Rectal smooth muscle tissue (tissue), 1 donor: ENCODE measurements at regions not wholly inside any gene's neighbourhood (a gene's known extent, or its start where the extent isn't known, plus 50 kb on each side); places are given as distances from the start of the nearest gene placed in this dataset.
"Not testable (repeated sequence)": the region's sequence is repeated elsewhere in the genome, so short reads cannot be mapped to it uniquely, and the experiment has no call there.

Experiments
- H3K27ac ChIP-seq: one replicate; pipeline ENCODE4 v1.7.0; 2013; ENCODE audit warnings: low read depth, low read length, inconsistent platforms
- H3K27me3 ChIP-seq: one replicate; pipeline ENCODE4 v1.7.0; 2013; ENCODE audit warnings: low read length; ENCODE audit not compliant: control insufficient read depth, insufficient read depth
- H3K36me3 ChIP-seq: one replicate; pipeline ENCODE4 v1.7.0; 2013; ENCODE audit warnings: low read length; ENCODE audit not compliant: control insufficient read depth, insufficient read depth
- H3K4me1 ChIP-seq: one replicate; pipeline ENCODE4 v1.7.0; 2013; ENCODE audit warnings: low read length; ENCODE audit not compliant: control insufficient read depth, insufficient read depth
- H3K4me3 ChIP-seq: one replicate; pipeline ENCODE4 v1.7.0; 2013; ENCODE audit warnings: low read length
- H3K9ac ChIP-seq: one replicate; pipeline ENCODE4 v1.7.0; 2013; ENCODE audit warnings: low read length

- Histone ChIP-seq H3K27ac (no peak overlapping the region), H3K4me3 (no peak overlapping the region), H3K36me3 (no peaks in the 10 kb centered on the region), H3K4me1 (peaks cover 12% of the 10 kb centered on the region), H3K9ac (no peak overlapping the region), H3K27me3 (no peaks in the 10 kb centered on the region)
Measured at GRCh38 chr19:31039151-31039550, 310.1 kb downstream of the TSHZ3 start.

GRCh38 chr19:31037286-31037980, 311.8 kb downstream of the TSHZ3 start:
- Histone ChIP-seq H3K4me1 (peaks cover 12% of the 10 kb centered on the region), H3K9ac (no peak overlapping the region), H3K36me3 (no peaks in the 10 kb centered on the region), H3K4me3 (no peak overlapping the region), H3K27me3 (no peaks in the 10 kb centered on the region), H3K27ac (no peak overlapping the region)

GRCh38 chr19:31031455-31031854, 317.8 kb downstream of the TSHZ3 start:
- H3K27ac ChIP-seq, H3K9ac ChIP-seq, H3K4me3 ChIP-seq, H3K4me1 ChIP-seq, H3K27me3 ChIP-seq, H3K36me3 ChIP-seq: not testable (repeated sequence)

GRCh38 chr19:31023038-31023437, 326.2 kb downstream of the TSHZ3 start:
- H3K4me1 ChIP-seq: no peaks in the 10 kb centered on the region
- H3K36me3 ChIP-seq: no peaks in the 10 kb centered on the region
- H3K4me3 ChIP-seq: no peak overlapping the region
- no peaks in the 10 kb centered on the region for H3K27me3 ChIP-seq
- H3K27ac ChIP-seq: no peak overlapping the region
- H3K9ac ChIP-seq: no peak overlapping the region

- no peaks in the 10 kb centered on the region for H3K27me3 ChIP-seq
- H3K27ac ChIP-seq: no peak overlapping the region
- no peaks in the 10 kb centered on the region for H3K36me3 ChIP-seq
- H3K4me1 ChIP-seq: no peaks in the 10 kb centered on the region
- H3K9ac ChIP-seq: no peak overlapping the region
- H3K4me3 ChIP-seq: no peak overlapping the region
Measured at GRCh38 chr19:31018936-31019335, 330.3 kb downstream of the TSHZ3 start.

GRCh38 chr19:31015778-31016177, 333.5 kb downstream of the TSHZ3 start:
- Histone ChIP-seq H3K4me3 (no peak overlapping the region), H3K36me3 (no peaks in the 10 kb centered on the region), H3K4me1 (no peaks in the 10 kb centered on the region), H3K27me3 (no peaks in the 10 kb centered on the region), H3K9ac (no peak overlapping the region), H3K27ac (no peak overlapping the region)

- Histone ChIP-seq H3K4me1 (no peaks in the 10 kb centered on the region), H3K9ac (no peak overlapping the region), H3K4me3 (no peak overlapping the region), H3K27me3 (no peaks in the 10 kb centered on the region), H3K36me3 (no peaks in the 10 kb centered on the region), H3K27ac (no peak overlapping the region)
Measured at GRCh38 chr19:31014668-31015067, 334.6 kb downstream of the TSHZ3 start.

- Histone ChIP-seq H3K9ac (no peak overlapping the region), H3K27me3 (no peaks in the 10 kb centered on the region), H3K4me1 (no peaks in the 10 kb centered on the region), H3K4me3 (no peak overlapping the region), H3K36me3 (no peaks in the 10 kb centered on the region), H3K27ac (no peak overlapping the region)
Measured at GRCh38 chr19:31013384-31014020, 335.7 kb downstream of the TSHZ3 start.

- no peak overlapping the region for H3K27ac ChIP-seq
- no peak overlapping the region for H3K4me3 ChIP-seq
- no peaks in the 10 kb centered on the region for H3K27me3 ChIP-seq
- no peak overlapping the region for H3K9ac ChIP-seq
- no peaks in the 10 kb centered on the region for H3K4me1 ChIP-seq
- no peaks in the 10 kb centered on the region for H3K36me3 ChIP-seq
Measured at GRCh38 chr19:31002518-31003244, 346.6 kb downstream of the TSHZ3 start.

GRCh38 chr19:31001991-31002390, 347.2 kb downstream of the TSHZ3 start:
- no peak overlapping the region for H3K27ac ChIP-seq
- no peaks in the 10 kb centered on the region for H3K36me3 ChIP-seq
- H3K9ac ChIP-seq: no peak overlapping the region
- no peaks in the 10 kb centered on the region for H3K27me3 ChIP-seq
- no peak overlapping the region for H3K4me3 ChIP-seq
- no peaks in the 10 kb centered on the region for H3K4me1 ChIP-seq

- Histone ChIP-seq H3K27ac (no peak overlapping the region), H3K9ac (no peak overlapping the region), H3K4me1 (no peaks in the 10 kb centered on the region), H3K4me3 (no peak overlapping the region), H3K27me3 (no peaks in the 10 kb centered on the region), H3K36me3 (no peaks in the 10 kb centered on the region)
Measured at GRCh38 chr19:31000913-31001312, 348.3 kb downstream of the TSHZ3 start.

GRCh38 chr19:30999726-31000125, 349.5 kb downstream of the TSHZ3 start:
- Histone ChIP-seq H3K9ac (no peak overlapping the region), H3K36me3 (no peaks in the 10 kb centered on the region), H3K4me1 (no peaks in the 10 kb centered on the region), H3K27me3 (no peaks in the 10 kb centered on the region), H3K4me3 (no peak overlapping the region), H3K27ac (no peak overlapping the region)
